Endodermal cell (in vitro differentiated cells): ENCODE measurements at regions not wholly inside any gene's neighbourhood (a gene's known extent, or its start where the extent isn't known, plus 50 kb on each side); places are given as distances from the start of the nearest gene placed in this dataset.

Source experiments
- DNase-seq: peaks from one replicate; pipeline ENCODE4 v3.0.0-alpha.2; 2017
- H3K27ac ChIP-seq: 2 replicates; pipeline ENCODE4 v1.5.1; 2013; ENCODE audit warnings: mild to moderate bottlenecking, low read depth, low read length, moderate library complexity
- H3K27me3 ChIP-seq: 2 replicates; pipeline ENCODE4 v1.6.1; 2013; ENCODE audit warnings: mild to moderate bottlenecking, low read length, moderate library complexity; ENCODE audit not compliant: insufficient read depth, control insufficient read depth, poor library complexity, severe bottlenecking
- H3K36me3 ChIP-seq: 2 replicates; pipeline ENCODE4 v1.7.0; 2013; ENCODE audit warnings: mild to moderate bottlenecking, low read length, moderate library complexity; ENCODE audit not compliant: control insufficient read depth, insufficient read depth
- H3K4me1 ChIP-seq: one replicate; pipeline ENCODE4 v1.7.0; 2013; ENCODE audit warnings: low read length; ENCODE audit not compliant: control insufficient read depth, insufficient read depth
- H3K4me3 ChIP-seq: 2 replicates; pipeline ENCODE4 v1.5.1; 2013; ENCODE audit warnings: mild to moderate bottlenecking, low read length, moderate library complexity
- H3K9ac ChIP-seq: 2 replicates; pipeline ENCODE4 v1.6.1; 2013; ENCODE audit warnings: mild to moderate bottlenecking, low read length, moderate library complexity; ENCODE audit not compliant: poor library complexity, severe bottlenecking; ENCODE audit errors: extremely low read depth
- H3K9me3 ChIP-seq: 2 replicates; pipeline ENCODE4 v1.6.1; 2013; ENCODE audit warnings: mild to moderate bottlenecking, low read length, moderate library complexity; ENCODE audit not compliant: control insufficient read depth
- H3K27ac Mint-ChIP-seq: 2 replicates; pipeline ENCODE4 v1.8.0; 2020; ENCODE audit warnings: mixed read lengths
- H3K27me3 Mint-ChIP-seq: 2 replicates; pipeline ENCODE4 v1.8.0; 2021; ENCODE audit warnings: mild to moderate bottlenecking, mixed read lengths; ENCODE audit not compliant: insufficient read depth
- H3K36me3 Mint-ChIP-seq: 2 replicates; pipeline ENCODE4 v1.8.0; 2020; ENCODE audit warnings: low read depth, mixed read lengths
- H3K4me1 Mint-ChIP-seq: 2 replicates; pipeline ENCODE4 v1.8.0; 2020; ENCODE audit warnings: mixed read lengths
- H3K4me3 Mint-ChIP-seq: 2 replicates; pipeline ENCODE4 v1.8.0; 2020; ENCODE audit warnings: mild to moderate bottlenecking, moderate library complexity, mixed read lengths
- H3K9me3 Mint-ChIP-seq: 2 replicates; pipeline ENCODE4 v1.8.0; 2020; ENCODE audit warnings: mild to moderate bottlenecking, mixed read lengths
- CTCF ChIP-seq: fragments of 200-600 bp; sonication (generic); conservative IDR thresholded peaks from 2 replicates; pipeline ENCODE4 v1.5.0; 2021; ENCODE audit warnings: antibody characterized with exemption, mild to moderate bottlenecking
- WGBS, 2 experiments: methylation state at CpG; one replicate each; pipeline versions ENCODE4 v1.1.5 to v1.1.7; 2013; ENCODE audit warnings: missing lambda C conversion rate in 2 of 2, mixed read lengths in 1 of 2; ENCODE audit not compliant: insufficient coverage in 1 of 2, insufficient read length in 1 of 2; 5-methylcytosine and 5-hydroxymethylcytosine counted together

GRCh38 chr4:24195991-24196736 lies 306.3 kb upstream of the PPARGC1A start:
- Histone ChIP-seq H3K4me1 (no peaks in the 10 kb centered on the region), H3K27me3 (no peaks in the 10 kb centered on the region), H3K36me3 (no peaks in the 10 kb centered on the region), H3K4me3 (no peak overlapping the region), H3K9me3 (no peaks in the 10 kb centered on the region), H3K27ac (no peak overlapping the region), H3K9ac (no peak overlapping the region)
- peaks cover 20% of the 10 kb centered on the region for H3K27me3 Mint-ChIP-seq
- no peaks in the 10 kb centered on the region for H3K9me3 Mint-ChIP-seq
- peak; percentile 56 for TF ChIP-seq CTCF
- H3K4me1 Mint-ChIP-seq, result peaks cover 9% of the 10 kb centered on the region
- no peaks in the 10 kb centered on the region for H3K36me3 Mint-ChIP-seq
- 79 to 81% methylated on average over 2 to 3 of the region's 3 CpGs for WGBS, 2 experiments
- H3K27ac Mint-ChIP-seq, result no peak overlapping the region
- peak; percentile 59 for DNase-seq
- no peak overlapping the region for H3K4me3 Mint-ChIP-seq

- no peak overlapping the region for H3K4me3 Mint-ChIP-seq
- H3K9me3 Mint-ChIP-seq, result no peaks in the 10 kb centered on the region
- H3K27me3 Mint-ChIP-seq, result peaks cover 5% of the 10 kb centered on the region
- H3K4me1 Mint-ChIP-seq, result no peaks in the 10 kb centered on the region
- H3K36me3 ChIP-seq, result no peaks in the 10 kb centered on the region
- no peak for DNase-seq
- H3K27ac Mint-ChIP-seq, result no peak overlapping the region
- no peak overlapping the region for H3K4me3 ChIP-seq
- 93 to 95% methylated on average over 4 to 5 of the region's 6 CpGs for WGBS, 2 experiments
- H3K4me1 ChIP-seq, result no peaks in the 10 kb centered on the region
- H3K27ac ChIP-seq, result no peak overlapping the region
- H3K36me3 Mint-ChIP-seq, result no peaks in the 10 kb centered on the region
- no peaks in the 10 kb centered on the region for H3K9me3 ChIP-seq
- TF ChIP-seq CTCF, result no peak
- no peak overlapping the region for H3K9ac ChIP-seq
- no peaks in the 10 kb centered on the region for H3K27me3 ChIP-seq
Measured at GRCh38 chr4:24192018-24192641, 302.3 kb upstream of the PPARGC1A start.

GRCh38 chr4:24190761-24191695 lies 301.2 kb upstream of the PPARGC1A start:
- Histone ChIP-seq H3K9ac (no peak overlapping the region), H3K27me3 (no peaks in the 10 kb centered on the region), H3K36me3 (no peaks in the 10 kb centered on the region), H3K4me1 (no peaks in the 10 kb centered on the region), H3K9me3 (no peaks in the 10 kb centered on the region), H3K27ac (no peak overlapping the region), H3K4me3 (no peak overlapping the region)
- WGBS, 2 experiments, result 77 to 89% methylated on average over 11 to 13 of the region's 13 CpGs
- no peaks in the 10 kb centered on the region for H3K9me3 Mint-ChIP-seq
- DNase-seq, result no peak
- no peaks in the 10 kb centered on the region for H3K36me3 Mint-ChIP-seq
- TF ChIP-seq CTCF, result no peak
- no peak overlapping the region for H3K4me3 Mint-ChIP-seq
- H3K4me1 Mint-ChIP-seq, result no peaks in the 10 kb centered on the region
- H3K27ac Mint-ChIP-seq, result no peak overlapping the region
- peaks cover 5% of the 10 kb centered on the region for H3K27me3 Mint-ChIP-seq
